K562 (cell line): ENCODE measurements at regions not wholly inside any gene's neighbourhood (a gene's known extent, or its start where the extent isn't known, plus 50 kb on each side); places are given as distances from the start of the nearest gene placed in this dataset.

Experiments
- ATAC-seq: fragments of 200-7000 bp; cut with Tn5 transposase; 3 replicates; pipeline ENCODE4 v1.9.1; 2020; ENCODE audit warnings: moderate library complexity
- BruUV-seq: library from RNA; stranded (reverse); fragments of 400-500 nt; replicated peaks from 2 replicates; lab custom pipeline; 2021; lab: Mats Ljungman, UMichigan
- CTCF ChIA-PET: fragments of 300-600 bp; formaldehyde crosslinking; extraction: SDS; loops from one replicate; lab custom pipeline; 2021; ENCODE audit warnings: low intra/inter-chr PET ratio; lab: Yijun Ruan, JAX
- POLR2A ChIA-PET: fragments of 300-600, 350-650 bp; sonication (Branson Sonifier 250); formaldehyde crosslinking; extraction: SDS; loops from one replicate; lab custom pipeline; 2021; ENCODE audit warnings: antibody characterized with exemption, inconsistent platforms; lab: Yijun Ruan, JAX
- DNase-seq, 4 experiments: peaks; one replicate each; pipeline versions ENCODE4 v3.0.0 to v3.0.0-alpha.2; 2011 to 2018; ENCODE audit warnings: low spot score in 3 of 4, mixed read lengths in 3 of 4; ENCODE audit errors: extremely low read depth in 1 of 4
- FAIRE-seq: peaks from 2 replicates; lab custom pipeline; 2011; peaks lifted over from hg19 to GRCh38; lab: Jason Lieb, UNC
- H2AFZ ChIP-seq: 2 replicates; pipeline ENCODE4 v1.6.0; 2011; ENCODE audit warnings: low read depth, low read length, control low read depth, inconsistent platforms
- H3K27ac ChIP-seq: fragments of 200-600 bp; 3 replicates; pipeline ENCODE4 v1.8.0; 2011; ENCODE audit warnings: low read depth, mild to moderate bottlenecking, control low read depth, inconsistent platforms, low read length, moderate library complexity, mixed read lengths; ENCODE audit errors: extremely low read depth
- H3K27me3 ChIP-seq, 2 experiments: fragments of 300-600 bp in 1 of 2; 2 replicates in 1 of 2; 3 replicates in 1 of 2; pipeline versions ENCODE4 v1.6.0 to v1.8.0; 2011; ENCODE audit warnings: inconsistent platforms in 2 of 2, low read length in 2 of 2, mild to moderate bottlenecking in 1 of 2, mixed read lengths in 1 of 2, moderate library complexity in 1 of 2; ENCODE audit not compliant: control insufficient read depth in 2 of 2, insufficient read depth in 2 of 2
- H3K36me3 ChIP-seq: fragments of 300-600 bp; 3 replicates; pipeline ENCODE4 v1.8.0; 2011; ENCODE audit warnings: mild to moderate bottlenecking, low read length, inconsistent platforms; ENCODE audit not compliant: control insufficient read depth, insufficient read depth
- H3K4me1 ChIP-seq, 2 experiments: fragments of 200-600 bp in 1 of 2; replicated peaks in 1 of 2; 2 replicates in 1 of 2; 3 replicates in 1 of 2; pipeline versions ENCODE4 v1.5.1 to v1.8.0; 2011; ENCODE audit warnings: inconsistent platforms in 2 of 2, low read length in 2 of 2, mild to moderate bottlenecking in 1 of 2, mixed read lengths in 1 of 2, moderate library complexity in 1 of 2; ENCODE audit not compliant: control insufficient read depth in 2 of 2, insufficient read depth in 2 of 2
- H3K4me2 ChIP-seq: 2 replicates; pipeline ENCODE4 v1.6.1; 2011; ENCODE audit warnings: low read length, control low read depth, inconsistent platforms, mixed read lengths; ENCODE audit not compliant: insufficient read depth
- H3K4me3 ChIP-seq: fragments of 200-600 bp; sonication (generic), shearing (Covaris generic); 2 replicates; pipeline ENCODE4 v1.5.1; 2016; ENCODE audit warnings: control low read depth, inconsistent platforms
- H3K79me2 ChIP-seq: fragments of 200-600 bp; 3 replicates; pipeline ENCODE4 v1.8.0; 2011; ENCODE audit warnings: low read length, inconsistent platforms; ENCODE audit not compliant: control insufficient read depth, insufficient read depth
- H3K9ac ChIP-seq, 2 experiments: 2 replicates each; pipeline versions ENCODE4 v1.6.0 to v1.6.1; 2011; ENCODE audit warnings: low read depth in 2 of 2, low read length in 2 of 2, control low read depth in 1 of 2, inconsistent platforms in 1 of 2, mild to moderate bottlenecking in 1 of 2, mixed read lengths in 1 of 2; ENCODE audit not compliant: insufficient read depth in 1 of 2
- H3K9me1 ChIP-seq: one replicate; pipeline ENCODE4 v1.6.0; 2011; ENCODE audit warnings: inconsistent platforms, mild to moderate bottlenecking, low read length, moderate library complexity; ENCODE audit not compliant: control insufficient read depth, insufficient read depth
- H3K9me3 ChIP-seq: replicated peaks from 2 replicates; pipeline ENCODE4 v1.5.1; 2011; ENCODE audit warnings: low read depth, low read length, inconsistent platforms; ENCODE audit not compliant: control insufficient read depth, insufficient read depth
- H4K20me1 ChIP-seq: replicated peaks from 2 replicates; pipeline ENCODE4 v1.6.1; 2011; ENCODE audit warnings: low read length, inconsistent platforms, mixed read lengths; ENCODE audit not compliant: control insufficient read depth, insufficient read depth
- ARNT ChIP-seq, 2 experiments: fragments of 450-650 bp; IDR thresholded peaks; 2 replicates each; pipeline ENCODE4 v1.6.1; 2016; ENCODE audit warnings: mild to moderate bottlenecking in 1 of 2
- FOS ChIP-seq: IDR thresholded peaks from 3 replicates; pipeline ENCODE4 v1.6.1; 2011; ENCODE audit not compliant: insufficient read length; ENCODE audit errors: extremely low read depth
- FOXP1 ChIP-seq: sonication (generic); formaldehyde crosslinking; IDR thresholded peaks from 2 replicates; pipeline ENCODE4 v1.8.0; 2022; ENCODE audit warnings: mild to moderate bottlenecking, missing genetic modification reagents
- JUND ChIP-seq, 2 experiments: IDR thresholded peaks; 2 replicates in 1 of 2; 3 replicates in 1 of 2; pipeline ENCODE4 v1.6.1; 2011; ENCODE audit warnings: borderline replicate concordance in 2 of 2, low read depth in 2 of 2, low read length in 2 of 2, improper control_type of control experiment in 1 of 2, missing biosample characterization in 1 of 2, missing genetic modification characterization in 1 of 2, missing genetic modification reagents in 1 of 2
- LEF1 ChIP-seq: fragments of 450-650 bp; IDR thresholded peaks from 2 replicates; pipeline ENCODE4 v1.6.1; 2016; ENCODE audit warnings: mild to moderate bottlenecking
- MAFK ChIP-seq: IDR thresholded peaks from 2 replicates; pipeline ENCODE4 v1.6.1; 2011; ENCODE audit warnings: low read length, improper control_type of control experiment
- POLR2A ChIP-seq: fragments of 450-650 bp; conservative IDR thresholded peaks from 2 replicates; pipeline ENCODE4 v1.6.1; 2016
- POU5F1 ChIP-seq: fragments of 150-350 bp; IDR thresholded peaks from 2 replicates; pipeline ENCODE4 v1.6.1; 2014; ENCODE audit warnings: borderline replicate concordance, low read length, low read depth, mild to moderate bottlenecking; ENCODE audit not compliant: partially characterized antibody
- WGBS: fragments of 100-300 bp; shearing (Covaris generic); methylation state at CpG from one replicate; pipeline ENCODE4 v1.1.6; 2016; ENCODE audit warnings: low coverage, mixed read lengths; ENCODE audit not compliant: insufficient coverage; ENCODE audit errors: missing lambda C conversion rate; 5-methylcytosine and 5-hydroxymethylcytosine counted together
- in situ Hi-C: fragments of 300-500 bp; cut with MboI; formaldehyde crosslinking; loops from 4 replicates; pipeline ENCODE4 v1.15.0; 2018; ENCODE audit warnings: inconsistent platforms, mixed read lengths
- intact Hi-C: fragments of 100-400 bp; cut with micrococcal nuclease; formaldehyde crosslinking; loops from 2 replicates; pipeline ENCODE4 v1.14.2; 2022
- TF ChIP-seq, protein P1 (sequence below): fragments of 250-450 bp; sonication (Bioruptor Pico); IDR thresholded peaks from 2 replicates; pipeline ENCODE4 v1.4.0; 2020; ENCODE audit warnings: mild to moderate bottlenecking
- TF ChIP-seq, protein P2 (sequence below), 2 experiments: IDR thresholded peaks; 2 replicates each; pipeline ENCODE4 v1.6.1; 2012; ENCODE audit warnings: improper control_type of control experiment in 2 of 2, low read depth in 2 of 2, low read length in 2 of 2, borderline replicate concordance in 1 of 2

DNA sequence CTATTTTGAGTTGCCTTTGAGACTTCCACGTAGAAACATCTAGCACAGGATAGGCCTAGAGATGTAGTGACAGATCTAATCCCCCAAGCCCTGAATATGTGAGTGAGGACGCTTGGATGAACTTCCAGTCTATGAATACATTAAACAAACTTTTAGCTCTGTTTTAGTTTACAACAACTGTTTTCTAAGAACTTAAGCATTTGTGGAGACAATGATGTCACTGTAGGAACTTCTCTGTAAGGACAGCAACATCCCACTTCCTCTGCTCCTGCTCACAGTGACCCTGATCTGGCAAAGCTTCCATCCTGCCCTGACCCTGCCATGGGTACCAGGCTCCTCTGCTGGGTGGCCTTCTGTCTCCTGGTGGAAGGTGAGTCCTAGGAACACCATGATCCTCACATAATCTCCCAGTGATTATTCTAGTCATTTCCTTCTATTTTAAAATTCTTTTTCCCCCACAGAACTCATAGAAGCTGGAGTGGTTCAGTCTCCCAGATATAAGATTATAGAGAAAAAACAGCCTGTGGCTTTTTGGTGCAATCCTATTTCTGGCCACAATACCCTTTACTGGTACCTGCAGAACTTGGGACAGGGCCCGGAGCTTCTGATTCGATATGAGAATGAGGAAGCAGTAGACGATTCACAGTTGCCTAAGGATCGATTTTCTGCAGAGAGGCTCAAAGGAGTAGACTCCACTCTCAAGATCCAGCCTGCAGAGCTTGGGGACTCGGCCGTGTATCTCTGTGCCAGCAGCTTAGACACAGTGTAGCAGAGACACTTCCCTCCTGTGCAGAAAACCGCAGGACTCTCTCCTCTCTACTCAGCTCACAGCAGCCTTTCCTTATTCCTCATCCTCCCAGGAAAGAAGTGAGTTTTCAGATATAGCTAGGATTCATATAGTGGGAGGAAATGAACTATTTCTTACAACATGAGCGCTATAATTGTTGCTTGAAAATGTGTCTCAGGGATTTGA lies 194.4 kb upstream of the PRSS1 start:
- H3K27me3 ChIP-seq, result no peaks in the 10 kb centered on the region
- no peak for DNase-seq
- H3K4me1 ChIP-seq, result no peaks in the 10 kb centered on the region
- H3K27ac ChIP-seq, result no peak overlapping the region
- no peaks in the 10 kb centered on the region for H3K9me3 ChIP-seq
- no peaks in the 10 kb centered on the region for H3K79me2 ChIP-seq
- in situ Hi-C loops (no loop called here), intact Hi-C loops (no loop called here)
- ATAC-seq, result no peak
- ChIA-PET CTCF (interaction anchor here (0.6 kb wide), 1 partner anchor 12 kb away, joined by 3 read pairs; no protein-coding TSS in a partner anchor), POLR2A (interaction anchor here (0.5 to 1.4 kb wide), 3 partner anchors 8 to 136 kb away, joined by 3 to 5 read pairs (median 4); no protein-coding TSS in a partner anchor)
- no peak for TF ChIP-seq ARNT (IDR thresholded peaks at IDR 0.05)
- TF ChIP-seq, protein P1, sequence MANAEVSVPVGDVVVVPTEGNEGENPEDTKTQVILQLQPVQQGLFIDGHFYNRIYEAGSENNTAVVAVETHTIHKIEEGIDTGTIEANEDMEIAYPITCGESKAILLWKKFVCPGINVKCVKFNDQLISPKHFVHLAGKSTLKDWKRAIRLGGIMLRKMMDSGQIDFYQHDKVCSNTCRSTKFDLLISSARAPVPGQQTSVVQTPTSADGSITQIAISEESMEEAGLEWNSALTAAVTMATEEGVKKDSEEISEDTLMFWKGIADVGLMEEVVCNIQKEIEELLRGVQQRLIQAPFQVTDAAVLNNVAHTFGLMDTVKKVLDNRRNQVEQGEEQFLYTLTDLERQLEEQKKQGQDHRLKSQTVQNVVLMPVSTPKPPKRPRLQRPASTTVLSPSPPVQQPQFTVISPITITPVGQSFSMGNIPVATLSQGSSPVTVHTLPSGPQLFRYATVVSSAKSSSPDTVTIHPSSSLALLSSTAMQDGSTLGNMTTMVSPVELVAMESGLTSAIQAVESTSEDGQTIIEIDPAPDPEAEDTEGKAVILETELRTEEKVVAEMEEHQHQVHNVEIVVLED, result no peak
- TF ChIP-seq LEF1, result no peak
- TF ChIP-seq POLR2A, result no peak
- no peak for TF ChIP-seq MAFK
- TF ChIP-seq POU5F1, result no peak
- TF ChIP-seq FOXP1 (CRISPR knock-in tag), result no peak
- TF ChIP-seq, protein P2, sequence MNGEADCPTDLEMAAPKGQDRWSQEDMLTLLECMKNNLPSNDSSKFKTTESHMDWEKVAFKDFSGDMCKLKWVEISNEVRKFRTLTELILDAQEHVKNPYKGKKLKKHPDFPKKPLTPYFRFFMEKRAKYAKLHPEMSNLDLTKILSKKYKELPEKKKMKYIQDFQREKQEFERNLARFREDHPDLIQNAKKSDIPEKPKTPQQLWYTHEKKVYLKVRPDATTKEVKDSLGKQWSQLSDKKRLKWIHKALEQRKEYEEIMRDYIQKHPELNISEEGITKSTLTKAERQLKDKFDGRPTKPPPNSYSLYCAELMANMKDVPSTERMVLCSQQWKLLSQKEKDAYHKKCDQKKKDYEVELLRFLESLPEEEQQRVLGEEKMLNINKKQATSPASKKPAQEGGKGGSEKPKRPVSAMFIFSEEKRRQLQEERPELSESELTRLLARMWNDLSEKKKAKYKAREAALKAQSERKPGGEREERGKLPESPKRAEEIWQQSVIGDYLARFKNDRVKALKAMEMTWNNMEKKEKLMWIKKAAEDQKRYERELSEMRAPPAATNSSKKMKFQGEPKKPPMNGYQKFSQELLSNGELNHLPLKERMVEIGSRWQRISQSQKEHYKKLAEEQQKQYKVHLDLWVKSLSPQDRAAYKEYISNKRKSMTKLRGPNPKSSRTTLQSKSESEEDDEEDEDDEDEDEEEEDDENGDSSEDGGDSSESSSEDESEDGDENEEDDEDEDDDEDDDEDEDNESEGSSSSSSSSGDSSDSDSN (IDR thresholded peaks at IDR 0.05; ENCODE audit: borderline replicate concordance in 1 of 2, low read depth in 2 of 2, low read length in 2 of 2), result no peak
- TF ChIP-seq FOS, result no peak
- TF ChIP-seq JUND (IDR thresholded peaks at IDR 0.05; ENCODE audit: borderline replicate concordance, low read depth, low read length), result no peak
- no peak for TF ChIP-seq JUND (tag; IDR thresholded peaks at IDR 0.05; ENCODE audit: borderline replicate concordance, low read depth, low read length)
- H4K20me1 ChIP-seq, result no peaks in the 10 kb centered on the region
- no peaks in the 10 kb centered on the region for H3K36me3 ChIP-seq
- H3K9ac ChIP-seq, result no peak overlapping the region
- H3K4me2 ChIP-seq, result no peak overlapping the region
- WGBS, result under 1% methylated on average over 10 of the region's 10 CpGs
- H2AFZ ChIP-seq, result no peak overlapping the region
- BruUV-seq, result no TSS peak
- no peak overlapping the region for H3K4me3 ChIP-seq
- no peaks in the 10 kb centered on the region for H3K9me1 ChIP-seq
- no peak for FAIRE-seq
